HG03571 (cell line): ENCODE measurements at regions not wholly inside any gene's neighbourhood (a gene's known extent, or its start where the extent isn't known, plus 50 kb on each side); places are given as distances from the start of the nearest gene placed in this dataset.
"Not testable (repeated sequence)": the region's sequence is repeated elsewhere in the genome, so short reads cannot be mapped to it uniquely, and the experiment has no call there.

ENCODE experiments used
- ATAC-seq: cut with Tn5 transposase; IDR thresholded peaks from one replicate; pipeline ENCODE4 v1.9.1; 2021; ENCODE audit not compliant: unreplicated experiment

DNA sequence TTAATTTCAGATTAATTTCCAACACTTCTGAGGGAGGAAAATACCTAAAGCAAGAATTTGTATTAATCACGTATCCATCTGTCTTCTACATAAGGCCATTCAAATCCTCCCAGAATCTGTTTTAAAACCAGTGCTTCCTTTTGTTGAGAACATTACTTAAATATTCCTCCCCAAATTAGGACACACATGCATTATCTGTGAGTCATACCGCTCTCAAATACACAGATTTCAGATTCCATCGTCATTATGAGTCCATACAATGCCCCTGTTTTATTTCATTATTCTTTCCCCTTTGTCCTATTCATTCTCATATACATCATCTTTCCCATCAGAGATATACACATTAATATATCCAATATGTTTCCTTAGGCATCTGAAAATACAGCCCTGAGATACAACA is 57.3 kb upstream of the PRSS12 start:
- ATAC-seq = no peak

DNA sequence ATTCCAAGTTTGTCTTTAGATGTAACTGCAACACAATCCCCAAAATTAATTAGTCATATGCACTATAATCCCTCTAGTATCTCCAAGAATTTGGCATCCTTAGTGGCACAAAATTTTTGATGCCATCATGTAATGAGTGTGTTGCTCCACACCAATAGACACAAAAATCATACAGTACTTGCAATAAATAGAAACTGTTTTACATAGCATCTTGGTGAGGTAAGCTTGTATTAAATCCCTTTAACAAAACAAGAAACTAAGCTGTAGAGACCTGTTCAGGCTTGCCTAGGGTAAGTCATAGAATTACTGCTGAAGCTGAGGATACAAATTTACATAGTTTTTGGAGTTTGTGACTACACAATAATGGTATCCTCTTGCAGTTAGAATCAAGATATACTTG is 64.5 kb upstream of the PRSS12 start:
- no peak for ATAC-seq

DNA sequence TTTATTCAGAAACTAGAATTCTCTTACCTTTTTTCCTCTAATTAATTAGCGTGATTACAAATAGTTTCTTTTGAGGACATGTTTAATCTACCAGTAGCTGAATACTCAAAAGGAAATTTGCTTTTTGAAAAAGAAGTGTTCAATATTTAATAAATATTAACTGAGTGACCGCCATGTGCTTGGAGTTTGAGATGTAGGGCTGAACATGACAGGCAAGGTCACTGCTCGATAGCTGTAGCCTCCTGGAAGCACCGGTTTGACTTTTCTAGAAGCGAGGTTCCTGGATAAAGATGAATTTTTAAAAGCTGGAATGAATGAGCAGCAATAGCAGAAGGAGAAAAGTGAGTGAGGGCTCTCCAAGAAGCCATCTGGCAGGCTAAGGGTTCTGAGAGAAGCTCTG is 65.0 kb upstream of the PRSS12 start:
- not testable (repeated sequence) for ATAC-seq

DNA sequence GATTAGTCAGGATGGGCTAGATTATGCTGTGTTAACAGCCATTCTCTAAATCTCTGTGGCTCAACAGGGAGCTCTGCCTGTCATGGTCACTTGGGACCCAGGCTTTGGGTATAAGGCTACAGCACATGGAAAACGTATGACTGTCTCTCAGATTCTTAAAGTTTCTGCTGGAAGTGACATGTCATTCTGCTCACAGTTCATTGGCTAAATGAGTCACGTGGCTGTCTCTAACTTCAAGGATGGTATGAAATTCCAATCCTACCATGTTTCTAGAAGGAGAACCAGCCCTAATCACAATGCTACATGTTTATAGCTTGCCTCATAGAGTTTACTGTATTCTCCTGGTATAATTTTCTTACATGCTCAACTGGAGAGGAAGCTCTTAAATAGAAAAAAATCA is 65.6 kb upstream of the PRSS12 start:
- not testable (repeated sequence) for ATAC-seq

DNA sequence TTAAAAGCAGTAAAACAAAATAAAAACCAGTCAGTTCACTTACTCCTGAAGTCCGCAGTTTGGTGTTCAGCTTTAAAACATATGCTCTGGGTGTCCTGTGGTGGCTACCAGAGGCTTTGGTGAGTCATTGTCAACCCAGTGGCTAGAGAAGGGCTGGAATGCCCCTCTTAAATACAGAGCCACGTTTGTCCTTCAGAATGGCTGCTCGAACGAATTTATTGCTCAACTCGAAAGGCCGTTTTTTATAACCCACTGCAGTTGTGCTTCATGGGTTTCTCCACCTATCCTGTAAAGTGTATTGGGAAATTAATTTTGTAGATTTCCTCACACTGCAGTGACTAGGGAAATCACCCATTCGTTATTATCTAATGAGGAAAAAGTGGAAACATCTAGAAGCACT is 66.8 kb upstream of the PRSS12 start:
- ATAC-seq = not testable (repeated sequence)

DNA sequence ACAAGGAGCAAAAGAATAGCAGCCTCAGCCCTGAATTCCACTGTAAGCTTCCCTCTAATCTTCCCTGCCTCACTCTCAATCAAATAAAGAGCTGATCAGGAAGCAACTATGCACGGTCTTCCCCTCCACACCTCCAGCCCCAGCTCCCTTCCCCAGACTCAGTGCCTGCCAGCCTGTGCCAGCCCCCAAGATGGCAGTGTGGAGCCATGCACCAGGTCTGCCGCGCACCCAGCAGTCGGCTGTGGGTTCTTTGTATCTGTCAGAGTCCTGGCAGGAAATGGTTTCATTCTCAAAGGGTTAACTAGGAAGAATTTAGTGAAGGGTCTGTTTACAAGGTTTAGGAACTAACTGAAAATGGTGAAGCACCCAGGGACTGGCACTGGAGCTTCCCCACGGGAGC is 71.3 kb upstream of the PRSS12 start:
- not testable (repeated sequence) for ATAC-seq

DNA sequence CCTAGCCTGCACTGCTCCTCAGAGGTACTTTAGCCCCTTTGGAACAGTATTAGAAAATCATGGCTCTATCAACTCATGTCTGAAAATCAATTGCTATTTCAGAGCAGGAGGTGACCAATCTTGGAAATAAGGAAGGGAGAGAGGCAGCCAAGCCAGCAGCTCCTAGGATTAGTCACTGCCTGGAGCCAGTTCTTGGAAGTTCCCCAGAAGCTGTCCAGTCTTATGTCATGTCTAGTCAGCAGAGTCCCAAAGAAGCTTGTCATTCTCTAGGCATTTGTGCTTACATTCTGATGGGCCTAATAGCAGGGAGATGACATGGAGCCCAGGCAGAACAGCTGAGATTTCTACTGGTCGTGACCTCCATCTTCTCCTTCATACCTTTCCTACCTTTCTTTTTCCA is 76.1 kb upstream of the PRSS12 start:
- ATAC-seq = not testable (repeated sequence)

DNA sequence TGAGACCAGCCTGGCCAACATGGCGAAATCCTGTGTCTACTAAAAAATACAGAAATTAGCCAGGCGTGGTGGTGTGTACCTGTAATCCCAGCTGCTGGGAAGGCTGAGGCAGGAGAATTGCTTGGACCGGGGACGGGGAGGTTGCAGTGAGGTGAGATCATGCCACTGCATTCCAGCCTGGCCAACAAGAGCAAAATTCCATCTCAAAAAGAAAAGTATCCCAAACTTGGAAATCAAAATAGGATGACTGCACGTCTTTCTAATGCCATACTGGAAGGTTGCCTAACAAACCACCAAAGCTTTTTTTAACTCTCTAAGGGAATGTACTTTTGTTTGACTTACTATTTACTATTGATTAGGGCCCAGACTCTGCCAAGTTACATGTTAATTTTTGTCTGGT is 79.6 kb upstream of the PRSS12 start:
- ATAC-seq = not testable (repeated sequence)

DNA sequence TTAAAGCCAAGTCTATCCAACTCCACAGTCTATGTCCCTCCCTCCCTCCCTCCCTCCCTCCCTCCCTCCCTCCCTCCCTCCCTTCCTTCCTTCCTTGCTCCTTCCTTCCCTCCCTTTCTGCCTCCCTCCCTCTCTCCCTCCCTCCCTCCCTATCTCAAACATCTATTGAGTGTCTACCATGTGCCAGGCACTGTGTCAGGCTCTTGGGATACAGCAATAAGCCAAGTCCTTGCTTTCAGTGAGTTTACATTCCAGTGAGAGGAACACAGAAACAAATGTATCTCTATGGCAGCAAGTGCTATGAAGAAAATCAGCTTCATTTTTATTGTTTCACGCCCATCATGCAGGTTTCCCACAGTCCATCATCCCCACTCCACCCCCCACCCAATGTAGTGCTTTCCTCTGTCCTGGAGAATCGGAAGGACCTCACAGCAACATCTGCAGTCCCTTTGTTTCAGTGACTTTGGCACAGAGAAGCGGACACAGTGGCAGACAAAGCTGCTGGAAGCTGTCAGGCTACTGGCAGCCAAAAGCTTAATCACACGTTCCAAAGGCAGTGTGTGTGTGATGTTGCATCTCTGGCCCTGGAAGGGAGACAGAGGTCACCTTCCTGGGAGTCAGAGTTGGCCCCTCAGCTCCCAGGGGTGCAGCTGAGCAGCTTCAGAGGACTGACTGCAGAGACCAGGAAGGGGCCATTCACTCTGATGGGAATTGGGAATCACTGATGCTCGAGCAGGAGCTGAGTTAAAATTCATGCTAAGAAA is 81.0 kb upstream of the PRSS12 start:
- ATAC-seq = not testable (repeated sequence)

DNA sequence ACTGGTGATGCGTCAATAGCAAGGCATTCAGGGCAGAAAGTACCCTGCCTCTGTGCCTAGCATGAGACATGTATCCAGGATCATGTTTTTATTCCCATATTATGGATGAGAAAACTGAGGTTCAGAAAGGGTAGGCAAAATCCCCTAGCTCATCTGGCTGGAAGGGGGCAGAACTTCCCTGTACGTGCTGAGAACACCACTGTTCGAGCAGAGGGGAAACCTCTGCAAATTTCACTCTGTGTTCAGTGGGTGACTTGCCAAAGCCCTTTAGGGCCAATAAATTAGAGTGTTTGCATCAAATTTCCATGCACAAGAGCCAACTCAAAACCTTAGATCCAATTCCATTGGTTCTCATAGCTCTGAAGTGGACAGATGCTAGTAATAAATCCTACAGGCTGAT is 82.6 kb upstream of the PRSS12 start:
- ATAC-seq = not testable (repeated sequence)

DNA sequence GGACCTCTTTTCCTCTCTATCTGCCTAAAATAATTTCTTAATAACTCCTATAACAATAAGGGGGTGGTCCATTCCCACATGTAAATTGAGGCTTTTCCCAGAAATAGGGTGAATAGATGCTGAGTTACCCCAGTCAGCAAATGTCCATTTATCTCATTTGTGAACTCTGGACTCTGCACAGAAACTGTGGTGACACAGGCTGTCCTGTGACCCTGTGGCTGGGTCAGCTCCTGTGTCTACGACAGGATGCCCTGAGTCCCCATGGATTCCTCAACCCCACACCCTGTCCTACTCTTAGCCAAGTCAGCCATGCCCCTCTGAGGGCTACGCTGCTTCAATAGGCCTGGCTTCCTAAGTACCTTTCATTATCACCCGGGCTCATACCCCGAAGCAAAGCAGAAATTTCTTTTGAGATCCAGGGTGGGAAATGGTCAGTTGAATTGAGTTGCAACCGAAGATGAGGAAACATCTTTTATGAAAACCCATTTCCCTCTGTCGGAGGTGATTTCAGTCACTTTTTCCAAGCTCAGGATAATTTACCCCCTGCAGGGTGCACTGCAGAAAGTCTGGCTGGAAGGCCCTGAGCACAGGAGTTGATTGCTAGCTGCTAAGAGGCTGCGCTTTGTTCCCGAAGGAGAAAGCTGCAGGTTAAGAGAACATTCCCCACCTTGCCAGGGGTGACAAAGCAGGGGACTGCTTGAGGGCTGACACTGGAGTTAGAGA is 89.5 kb upstream of the PRSS12 start:
- ATAC-seq = not testable (repeated sequence)

DNA sequence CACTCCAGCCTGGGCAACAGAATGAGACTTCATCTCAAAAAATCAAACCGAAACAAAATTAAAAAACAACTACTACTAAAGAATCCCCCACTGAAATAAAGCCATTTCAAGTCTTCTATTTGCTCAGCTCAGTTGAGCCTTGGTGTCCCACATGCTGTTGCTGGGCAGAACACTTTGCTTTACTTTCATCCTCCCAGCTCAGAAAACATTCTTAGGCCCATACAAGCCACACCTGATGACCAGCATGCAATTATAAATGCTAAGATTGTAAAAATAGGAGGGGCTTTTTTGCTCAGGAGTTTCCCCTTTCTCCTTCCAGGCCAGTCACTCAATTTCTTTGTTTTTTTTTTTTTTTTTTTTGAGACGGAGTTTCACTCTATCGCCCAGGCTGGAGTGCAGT is 94.6 kb upstream of the PRSS12 start:
- not testable (repeated sequence) for ATAC-seq

DNA sequence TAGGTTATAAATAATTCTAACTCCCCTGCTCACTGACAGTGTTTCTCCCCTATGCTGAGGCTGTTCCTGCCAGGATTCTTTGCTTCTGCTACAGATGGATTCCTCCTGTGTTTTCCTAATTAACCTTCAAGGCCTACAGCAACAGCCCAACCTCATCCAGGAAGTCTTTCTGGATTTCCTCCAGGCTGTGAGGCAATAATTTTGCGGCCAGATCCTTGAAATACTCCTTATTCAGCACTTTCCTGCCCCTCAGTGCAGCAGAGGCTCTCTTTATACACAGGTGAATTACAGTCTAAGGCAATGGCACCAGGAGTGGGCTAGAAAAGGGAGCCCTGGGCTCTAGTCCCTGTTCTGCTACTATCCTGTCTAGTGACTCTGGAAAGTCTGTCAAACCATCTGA is 102.1 kb upstream of the PRSS12 start:
- ATAC-seq = not testable (repeated sequence)

DNA sequence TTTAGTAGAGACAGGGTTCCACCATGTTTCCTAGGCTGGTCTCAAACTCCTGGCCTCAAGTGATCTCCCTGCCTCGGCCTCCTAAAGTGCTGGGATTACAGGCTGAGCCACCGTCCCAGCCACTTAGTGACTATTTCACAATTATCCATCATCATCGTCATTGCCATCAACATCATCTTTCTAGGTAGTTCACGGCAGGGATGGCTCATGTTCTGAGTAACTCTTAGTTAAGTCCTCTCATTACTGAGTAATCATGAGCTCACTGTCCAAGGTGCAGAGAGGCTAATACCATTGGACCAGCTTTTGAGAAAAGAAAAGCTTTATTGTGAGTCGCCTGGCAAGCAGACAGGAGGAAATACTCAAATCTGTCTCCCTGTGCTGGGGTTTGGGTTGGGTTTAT is 108.6 kb upstream of the PRSS12 start:
- not testable (repeated sequence) for ATAC-seq

DNA sequence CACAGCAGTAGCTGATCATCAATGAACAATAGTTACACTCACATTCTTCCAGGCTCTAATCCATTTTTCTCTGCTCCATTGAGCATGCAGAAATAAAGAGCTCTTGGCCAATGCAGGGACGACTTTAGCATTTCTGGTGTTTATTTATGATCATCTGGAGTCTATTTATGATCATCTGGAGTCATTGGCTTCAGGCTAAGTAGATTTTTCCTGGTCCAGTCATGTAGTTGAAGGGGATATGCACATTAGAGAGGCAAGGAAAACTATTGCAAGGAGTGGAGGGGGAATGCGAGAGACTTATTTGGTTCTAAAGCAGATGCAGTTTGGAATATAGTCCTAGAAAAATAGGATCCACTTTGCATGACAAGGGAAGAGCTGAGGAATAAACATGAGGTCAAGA is 113.0 kb upstream of the PRSS12 start:
- ATAC-seq = not testable (repeated sequence)

DNA sequence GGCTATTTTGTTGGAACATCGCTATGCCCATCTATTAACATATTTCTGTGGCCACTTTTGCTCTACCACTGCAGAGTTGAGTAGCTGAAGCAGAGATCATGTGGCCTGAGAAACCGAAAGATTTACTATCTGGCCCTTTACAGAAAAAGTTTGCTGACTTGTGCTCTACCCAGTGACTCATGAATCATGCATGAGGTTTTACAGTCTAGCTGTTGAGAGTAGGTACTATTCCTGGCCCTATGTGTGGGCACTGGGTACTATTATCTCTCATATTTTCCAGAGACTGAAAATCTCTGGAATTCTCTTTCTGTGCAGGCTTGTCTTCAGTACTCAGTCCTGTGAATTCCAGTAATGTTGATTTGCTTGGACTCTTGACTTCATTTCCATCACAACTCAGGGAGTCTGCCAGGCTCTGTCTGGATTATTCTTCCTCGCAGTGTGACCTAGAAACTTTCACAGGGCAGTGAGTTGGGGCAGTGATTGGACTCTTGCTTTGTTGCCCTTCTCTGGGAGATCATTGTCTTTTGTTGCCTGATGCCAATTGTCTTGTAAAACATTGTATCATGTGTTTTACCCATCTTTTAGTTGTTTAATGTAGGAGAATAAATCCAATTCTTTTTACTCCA is 121.3 kb upstream of the PRSS12 start:
- ATAC-seq = not testable (repeated sequence)

DNA sequence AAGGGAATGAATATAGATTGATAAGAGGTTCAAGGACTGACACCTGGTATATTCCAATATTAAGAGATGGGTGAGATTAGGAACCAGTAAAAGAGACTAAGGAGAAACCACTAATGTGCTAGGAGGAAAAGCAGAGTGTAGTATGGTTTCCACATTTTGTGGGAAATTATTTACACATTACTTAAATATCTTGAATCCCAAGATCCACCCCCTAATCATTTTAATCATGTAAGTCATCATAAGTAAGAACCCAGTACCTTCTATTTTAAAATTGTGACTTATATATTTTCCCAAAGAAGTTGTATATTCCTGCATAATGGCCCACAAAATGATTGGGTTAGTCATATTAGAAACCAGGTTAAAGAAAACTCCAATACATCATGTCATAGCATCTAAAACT is 122.0 kb upstream of the PRSS12 start:
- ATAC-seq = not testable (repeated sequence)

DNA sequence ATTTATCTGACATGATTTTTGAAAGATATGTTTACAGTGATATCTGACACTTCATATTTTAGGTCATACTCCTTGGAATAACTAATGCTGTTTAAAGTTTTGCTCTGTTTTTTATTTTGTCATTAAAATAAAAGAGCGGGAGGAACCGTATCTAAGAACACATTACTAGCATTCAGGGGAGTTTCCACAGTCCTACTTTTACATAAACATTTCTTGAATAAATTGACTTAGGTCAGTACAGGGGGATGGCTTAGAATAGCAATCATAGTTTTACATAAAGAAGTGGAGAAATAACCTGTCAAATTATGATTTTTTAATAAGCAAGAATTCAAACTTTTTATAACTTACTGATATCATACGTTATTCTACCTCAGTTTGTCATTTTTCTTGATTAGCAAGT is 123.1 kb upstream of the PRSS12 start:
- not testable (repeated sequence) for ATAC-seq

DNA sequence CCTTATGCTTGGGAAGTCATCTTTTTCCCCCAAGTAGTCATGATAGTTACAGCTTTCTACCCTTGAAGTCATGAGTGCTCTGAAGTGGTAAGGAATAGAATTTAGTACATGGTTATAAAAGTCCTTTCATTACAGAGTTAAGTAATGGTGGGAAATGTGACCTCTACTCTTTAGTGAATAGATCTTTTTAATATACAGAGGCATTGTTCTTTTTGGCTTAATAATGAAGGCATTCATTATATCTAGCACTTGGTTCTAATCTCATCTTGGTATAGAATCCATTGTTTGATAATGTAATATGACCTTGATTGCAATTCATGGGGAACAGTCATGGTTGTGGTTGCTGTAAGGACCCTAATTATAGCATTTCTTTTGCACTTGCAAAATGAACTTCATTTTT is 125.0 kb upstream of the PRSS12 start:
- not testable (repeated sequence) for ATAC-seq

DNA sequence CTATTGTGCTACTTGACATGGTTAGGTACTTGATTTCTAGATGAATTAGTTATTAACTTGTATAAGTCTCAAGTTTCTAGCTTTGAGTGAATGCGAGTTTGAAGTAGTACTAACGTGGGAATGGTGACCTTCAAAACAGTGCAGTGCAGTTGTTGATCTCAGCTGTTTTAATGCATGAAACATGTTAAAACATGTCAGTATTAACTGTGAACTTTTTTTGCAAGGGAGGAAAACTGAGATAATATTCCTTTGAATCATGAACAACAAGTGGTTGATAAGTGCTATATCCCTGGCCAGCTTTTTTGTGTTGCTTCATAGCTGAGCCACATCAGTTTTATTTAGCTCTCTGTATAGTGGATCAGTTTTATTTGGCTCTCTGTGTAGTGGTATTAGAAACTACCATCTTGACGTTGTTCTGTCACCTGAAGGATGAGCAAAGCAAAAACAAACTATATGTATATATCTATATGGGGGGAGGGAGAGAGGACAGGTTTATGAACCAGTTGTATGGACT is 133.1 kb upstream of the PRSS12 start:
- not testable (repeated sequence) for ATAC-seq

DNA sequence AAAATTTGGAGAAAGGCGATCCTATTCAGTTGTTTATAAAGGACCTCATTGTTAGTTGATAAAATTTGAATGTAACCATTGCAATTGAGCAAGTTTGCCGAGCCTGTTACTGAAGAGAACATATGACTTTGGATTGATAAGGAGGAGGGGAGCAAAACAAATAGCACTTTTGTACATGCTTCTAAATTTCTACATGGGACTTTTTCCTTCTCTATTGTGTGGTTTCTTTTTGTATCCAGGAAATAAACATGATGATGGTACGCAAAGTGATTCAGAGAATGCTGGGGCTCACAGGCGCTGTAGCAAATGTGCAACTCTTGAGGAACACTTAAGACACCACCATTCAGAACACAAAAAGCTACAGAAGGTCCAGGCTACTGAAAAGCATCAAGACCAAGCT is 140.2 kb upstream of the PRSS12 start:
- not testable (repeated sequence) for ATAC-seq

DNA sequence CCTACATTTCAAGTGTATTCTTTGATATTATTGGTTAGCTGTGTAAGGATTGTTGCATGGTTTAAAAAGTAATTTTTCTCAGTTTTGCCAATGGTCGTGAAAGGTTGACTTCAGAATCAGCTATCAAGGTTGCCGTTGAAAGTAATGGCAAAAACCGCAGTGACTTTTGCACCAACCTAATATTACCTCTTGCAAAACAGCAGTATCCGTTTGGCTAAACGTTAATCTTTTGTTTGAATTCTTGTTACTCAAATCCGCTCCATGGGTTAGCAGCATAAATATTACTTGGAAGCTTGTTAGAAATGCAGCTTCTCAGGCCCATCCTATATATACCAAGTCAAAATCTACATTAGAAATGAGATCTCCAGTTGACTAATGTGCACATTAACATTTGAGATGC is 141.6 kb upstream of the PRSS12 start:
- ATAC-seq = not testable (repeated sequence)
